Right kidney (tissue), 1 donor: ENCODE measurements at regions not wholly inside any gene's neighbourhood (a gene's known extent, or its start where the extent isn't known, plus 50 kb on each side); places are given as distances from the start of the nearest gene placed in this dataset.

ENCODE experiments used
- DNase-seq: peaks from one replicate; pipeline ENCODE4 v3.0.0-alpha.2; 2016

GRCh38 chr14:39755269-39755878 lies 323.1 kb upstream of the FBXO33 start:
- no peak for DNase-seq

GRCh38 chr14:39740454-39740853 lies 308.2 kb upstream of the FBXO33 start:
- no peak for DNase-seq

GRCh38 chr14:39739796-39740195 lies 307.6 kb upstream of the FBXO33 start:
- DNase-seq, result no peak

- no peak for DNase-seq
Observed at GRCh38 chr14:39734306-39734705, 302.1 kb upstream of the FBXO33 start.

- DNase-seq, result no peak
Observed at GRCh38 chr14:39733741-39734140, 301.5 kb upstream of the FBXO33 start.

- no peak for DNase-seq
Observed at GRCh38 chr14:39731912-39732311, 299.7 kb upstream of the FBXO33 start.

GRCh38 chr14:39726563-39726962 lies 294.3 kb upstream of the FBXO33 start:
- no peak for DNase-seq

GRCh38 chr14:39722547-39723273 lies 290.5 kb upstream of the FBXO33 start:
- DNase-seq, result no peak

GRCh38 chr14:39716987-39717570 lies 284.8 kb upstream of the FBXO33 start:
- DNase-seq, result no peak

GRCh38 chr14:39712293-39712999 lies 280.2 kb upstream of the FBXO33 start:
- no peak for DNase-seq

GRCh38 chr14:39704594-39704993 lies 272.4 kb upstream of the FBXO33 start:
- DNase-seq, result no peak

GRCh38 chr14:39694341-39694740 lies 262.1 kb upstream of the FBXO33 start:
- no peak for DNase-seq

- DNase-seq, result no peak
Observed at GRCh38 chr14:39683691-39684260, 251.5 kb upstream of the FBXO33 start.

GRCh38 chr14:39682582-39682981 lies 250.3 kb upstream of the FBXO33 start:
- DNase-seq, result no peak

- no peak for DNase-seq
Observed at GRCh38 chr14:39681782-39682399, 249.7 kb upstream of the FBXO33 start.

- no peak for DNase-seq
Observed at GRCh38 chr14:39680777-39681176, 248.5 kb upstream of the FBXO33 start.

GRCh38 chr14:39673734-39674133 lies 241.5 kb upstream of the FBXO33 start:
- DNase-seq, result no peak

GRCh38 chr14:39673270-39673711 lies 241.1 kb upstream of the FBXO33 start:
- DNase-seq, result no peak

GRCh38 chr14:39668449-39668848 lies 236.2 kb upstream of the FBXO33 start:
- no peak for DNase-seq

- no peak for DNase-seq
Observed at GRCh38 chr14:39666386-39666785, 234.2 kb upstream of the FBXO33 start.

- no peak for DNase-seq
Observed at GRCh38 chr14:39665075-39665475, 232.8 kb upstream of the FBXO33 start.

- DNase-seq, result no peak
Observed at GRCh38 chr14:39664646-39665045, 232.4 kb upstream of the FBXO33 start.
